ENCODE measurements at regions not wholly inside any gene's neighbourhood (a gene's known extent, or its start where the extent isn't known, plus 50 kb on each side); places are given as distances from the start of the nearest gene placed in this dataset.
A peak's percentile ranks its signal among the peaks of the same experiment; 100 is the strongest.

DNA sequence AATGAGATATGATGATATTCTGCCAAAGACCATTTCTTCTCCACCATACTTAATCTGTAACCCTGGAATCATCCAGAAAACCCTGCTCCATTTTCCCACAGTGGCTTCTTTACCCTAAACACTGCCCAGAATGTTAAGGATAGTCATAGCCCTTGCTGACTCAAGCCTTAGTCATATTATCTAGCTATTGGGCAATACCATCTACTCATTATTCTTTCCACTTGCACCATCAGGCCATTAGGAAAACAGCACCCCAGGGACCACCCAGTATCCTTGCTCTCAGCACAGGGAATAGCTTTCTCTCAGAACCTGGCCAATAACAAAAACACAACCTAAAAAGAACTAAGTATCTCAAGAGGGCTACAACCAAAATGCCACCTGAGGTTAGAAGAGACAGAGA is 445.7 kb upstream of the SLC14A2 start:
- DNase-seq: no peak

DNA sequence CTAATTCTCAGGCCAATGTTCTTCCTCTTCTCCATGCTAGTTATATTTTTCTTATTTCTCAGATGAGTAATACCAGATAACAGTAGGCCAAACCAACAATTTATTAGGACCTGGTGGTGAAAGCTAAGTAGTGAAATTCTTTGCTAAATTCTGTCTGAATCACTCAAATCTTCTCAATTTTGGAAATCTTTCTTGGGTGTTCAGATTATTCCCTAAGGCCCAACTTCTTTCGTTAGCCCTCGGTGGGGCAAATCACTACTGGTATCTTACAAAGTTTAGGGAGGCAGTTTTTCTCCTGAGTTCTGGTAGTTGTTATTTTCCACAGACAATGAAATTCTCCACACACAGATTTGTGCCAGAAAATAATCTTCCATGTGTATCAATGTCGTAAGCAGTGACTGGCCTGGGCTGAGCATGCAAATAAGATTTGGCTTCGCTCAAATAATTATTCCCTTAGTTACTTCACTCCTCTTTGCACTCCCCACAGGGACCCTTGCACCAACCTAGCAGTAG is 443.5 kb upstream of the SLC14A2 start:
- DNase-seq: no peak

DNA sequence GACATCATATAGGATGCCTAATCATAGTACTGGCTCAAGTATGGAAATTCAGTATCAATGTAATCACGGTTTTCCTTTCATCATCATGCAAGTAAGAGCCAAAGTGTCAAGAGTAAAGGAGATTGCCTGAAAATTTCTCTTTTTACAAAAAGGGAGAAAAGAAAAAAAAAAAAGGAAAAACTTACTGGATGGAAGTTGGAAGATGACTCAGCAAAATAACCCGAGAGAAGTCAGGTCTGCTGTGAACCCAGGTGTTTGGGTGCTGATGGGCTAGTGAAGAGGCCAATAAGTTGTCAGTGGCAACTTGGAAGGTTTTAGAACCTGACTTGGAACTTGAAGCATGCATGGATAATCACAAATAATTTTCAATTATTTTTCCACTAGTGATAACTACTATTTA is 441.9 kb upstream of the SLC14A2 start:
- no peak for DNase-seq

DNA sequence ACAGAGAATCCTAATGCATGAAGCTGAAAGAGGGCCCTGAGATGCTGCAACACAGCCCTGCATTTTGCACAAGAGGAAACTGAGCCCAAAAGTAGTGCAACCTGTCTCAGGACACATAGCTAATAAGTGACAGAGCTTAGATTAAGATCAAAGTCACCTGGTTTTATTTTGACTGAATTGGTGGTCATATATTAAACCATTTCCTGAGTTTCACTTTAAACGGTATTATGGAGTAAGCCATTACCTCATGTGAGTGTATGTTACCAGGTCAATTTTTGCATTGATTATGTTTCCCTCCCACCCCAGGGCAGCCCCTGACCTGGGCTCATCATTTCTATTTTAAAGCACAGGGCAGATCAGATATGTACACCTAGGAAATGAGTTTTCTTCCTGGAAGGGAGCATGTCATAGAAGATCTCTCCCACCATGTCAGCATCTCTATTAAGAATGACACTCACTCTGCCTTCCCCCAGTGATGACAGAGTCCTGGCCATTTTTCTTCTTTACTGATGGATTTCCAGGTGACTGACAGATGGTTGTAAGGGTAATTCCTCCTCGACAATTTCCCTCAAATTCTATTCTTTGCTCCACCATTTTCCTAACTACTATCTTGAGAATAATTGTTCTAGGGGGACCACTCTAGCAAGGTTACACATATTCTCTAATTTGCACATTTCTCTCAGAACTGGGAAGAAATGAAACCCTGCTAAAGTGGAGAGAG is 441.3 kb upstream of the SLC14A2 start:
- no peak for DNase-seq

DNA sequence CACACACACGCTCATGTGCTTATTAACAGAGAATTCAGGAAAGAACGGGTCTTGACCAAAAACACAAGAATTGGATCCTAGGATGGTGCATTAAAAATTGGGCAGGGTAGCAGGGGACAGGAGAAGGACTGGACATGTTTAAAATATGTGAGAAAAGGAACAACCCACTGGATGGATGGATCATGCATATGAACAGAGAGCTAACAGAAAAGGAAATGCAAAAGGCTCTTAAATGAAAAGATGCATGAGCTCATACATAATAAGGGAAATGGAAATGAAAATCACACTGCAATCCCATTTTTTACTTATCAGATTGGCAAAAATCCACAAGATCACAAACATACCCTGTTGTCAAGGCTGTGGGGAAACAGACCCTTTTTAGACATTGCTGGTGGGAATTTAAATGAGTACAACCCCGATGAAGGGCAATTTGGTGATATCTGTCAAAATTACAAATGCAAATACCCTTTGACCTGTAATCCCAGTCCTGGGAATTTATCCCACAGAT is 440.6 kb upstream of the SLC14A2 start:
- no peak for DNase-seq

DNA sequence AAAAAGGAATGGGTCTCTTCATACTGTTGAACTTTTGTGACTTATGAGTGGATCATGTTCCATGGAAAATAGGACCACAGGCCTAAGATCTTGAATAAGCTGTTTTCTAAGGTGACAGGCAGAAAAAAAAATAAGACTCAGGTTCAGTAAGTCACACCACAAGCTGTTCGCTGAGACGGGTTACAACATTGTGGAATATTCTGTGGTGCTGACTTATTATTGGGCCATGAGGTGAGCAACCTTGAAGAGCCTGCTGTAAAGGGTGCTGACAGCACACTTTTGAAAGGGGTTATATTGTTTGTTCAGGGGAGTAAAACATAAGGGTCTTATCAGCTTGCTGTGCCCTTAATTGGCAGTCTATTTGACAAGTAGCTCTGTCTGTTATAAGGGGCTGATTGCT is 439.8 kb upstream of the SLC14A2 start:
- DNase-seq: no peak

DNA sequence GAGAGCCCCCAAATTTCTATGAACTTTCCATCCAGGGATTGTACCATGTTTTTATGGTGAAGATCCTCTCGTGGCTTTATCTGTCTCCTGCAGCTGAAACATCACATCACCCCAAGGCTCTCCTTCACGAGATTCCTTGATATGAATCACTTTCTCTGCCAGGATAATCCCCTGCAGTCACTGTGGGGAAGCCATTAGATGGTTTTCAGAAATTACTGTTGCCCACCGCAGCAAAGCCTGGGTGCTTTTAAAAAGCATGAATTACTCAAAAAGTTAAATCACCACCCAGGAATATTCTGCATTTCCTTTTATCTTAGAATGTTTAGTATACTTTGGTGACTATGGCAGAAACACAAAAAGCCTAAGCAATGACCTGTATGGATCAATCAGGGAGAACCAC is 428.4 kb upstream of the SLC14A2 start:
- DNase-seq: no peak

DNA sequence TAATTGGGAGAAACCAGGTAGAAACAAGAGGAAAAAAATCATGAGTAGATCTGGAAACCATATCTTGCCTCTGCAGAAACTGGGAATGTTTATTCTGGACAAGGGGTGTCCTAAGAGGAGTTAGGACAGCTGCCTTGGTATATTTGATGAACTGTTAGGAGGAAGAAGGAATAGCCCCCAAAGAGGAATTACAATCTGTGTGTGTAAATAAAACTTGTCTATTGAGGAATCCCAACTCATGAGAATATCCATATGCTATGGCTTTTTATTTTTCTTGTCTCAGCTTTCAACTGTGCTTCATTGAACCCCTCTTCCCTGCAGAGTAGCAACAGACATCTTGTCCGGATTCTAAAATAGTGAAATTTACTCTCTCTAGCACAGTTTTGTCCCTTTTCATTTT is 423.5 kb upstream of the SLC14A2 start:
- no peak for DNase-seq

DNA sequence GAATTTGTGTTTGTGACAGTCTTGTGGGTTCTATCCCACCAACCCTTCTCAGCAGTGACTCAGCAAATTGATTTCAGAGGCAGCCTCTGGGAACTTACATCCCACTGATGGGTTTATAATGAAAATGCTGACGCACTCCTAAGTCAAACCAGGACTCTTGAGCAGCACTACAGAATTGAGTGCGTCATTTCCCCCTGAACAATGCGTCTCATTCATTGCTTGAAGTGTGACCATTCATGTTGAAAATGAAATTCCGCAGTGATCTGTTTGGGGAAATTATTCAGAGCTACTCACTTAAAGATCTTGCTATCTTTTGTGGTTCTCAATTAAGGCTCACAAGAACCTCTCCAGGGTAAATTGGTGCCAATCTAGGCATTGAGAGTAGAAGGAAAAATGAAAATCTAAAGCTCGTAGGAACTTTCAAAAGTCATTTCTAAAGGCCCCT is 417.7 kb upstream of the SLC14A2 start:
- no peak for DNase-seq

DNA sequence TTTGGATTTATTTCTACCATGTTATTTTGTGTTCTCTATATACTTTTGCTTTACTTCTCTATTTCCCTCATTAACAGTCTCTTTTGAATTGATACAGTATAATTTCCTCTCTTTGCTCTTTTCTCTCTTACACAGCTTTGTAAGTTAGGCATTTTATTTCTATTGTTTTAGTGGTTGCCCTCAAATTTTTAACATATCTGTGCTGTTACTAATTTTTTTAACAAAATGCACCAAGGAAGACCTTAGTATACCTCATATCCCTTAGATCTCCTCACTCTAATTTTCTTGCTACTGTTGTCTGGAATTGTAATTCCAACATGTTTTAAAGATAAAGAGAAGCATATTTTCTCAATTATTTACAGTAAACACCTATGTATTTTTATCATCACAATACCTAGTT is 416.8 kb upstream of the SLC14A2 start:
- DNase-seq: no peak

DNA sequence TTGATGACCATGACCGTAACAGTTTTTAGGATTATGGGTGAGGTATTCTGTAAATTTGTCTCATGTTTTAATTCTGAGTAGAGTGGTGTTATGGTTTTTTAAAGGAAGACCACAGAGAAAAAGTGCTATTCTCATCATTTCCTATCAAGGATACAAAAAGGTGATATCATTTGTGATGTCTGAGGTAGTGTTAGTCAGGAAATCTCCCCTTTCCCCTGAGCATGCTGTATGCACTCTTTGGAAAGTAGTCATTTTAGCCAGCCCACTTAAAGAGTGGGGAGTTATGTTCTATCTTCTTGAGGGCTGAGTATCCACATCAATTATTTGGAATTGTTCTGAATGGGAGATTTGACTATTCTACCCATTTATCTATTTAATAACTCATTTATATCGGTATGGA is 414.2 kb upstream of the SLC14A2 start:
- no peak for DNase-seq

DNA sequence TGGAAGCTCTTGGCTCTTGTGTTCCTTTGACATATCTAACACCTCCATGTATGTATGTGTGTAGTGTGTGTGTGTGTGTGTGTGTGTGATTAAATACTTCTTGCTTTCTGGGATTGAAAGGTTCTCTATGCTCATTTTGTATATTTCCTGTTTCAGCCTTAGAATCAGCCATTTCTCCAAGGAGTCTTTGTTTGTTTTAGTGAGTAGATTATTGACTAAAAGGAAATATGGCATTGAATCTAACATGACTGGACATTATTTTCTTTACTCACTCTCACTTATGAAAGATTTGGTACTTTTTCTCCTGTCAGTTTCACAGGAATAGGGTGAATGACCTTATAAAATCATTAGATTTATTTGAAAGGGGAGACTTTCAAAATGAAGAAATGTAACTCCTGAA is 413.8 kb upstream of the SLC14A2 start:
- no peak for DNase-seq

DNA sequence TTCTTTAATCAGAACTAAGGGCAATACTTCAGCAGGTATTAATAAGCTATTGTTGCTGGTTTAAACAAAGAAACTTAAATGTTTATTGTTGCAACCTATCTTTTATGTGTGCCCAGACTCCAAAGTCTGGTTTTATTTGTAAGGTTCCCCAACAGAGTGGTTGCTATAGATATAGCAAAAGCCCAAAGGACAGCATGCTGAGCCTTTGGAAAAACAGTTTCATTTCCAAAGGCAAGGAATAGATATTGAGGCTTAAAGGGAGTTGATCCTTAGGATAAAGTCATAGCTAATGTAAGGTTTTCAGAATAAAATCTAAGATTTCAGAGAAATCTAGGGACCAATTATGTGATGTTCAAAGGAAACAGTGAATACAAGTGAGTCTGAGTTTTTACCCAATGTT is 413.2 kb upstream of the SLC14A2 start:
- DNase-seq: no peak

DNA sequence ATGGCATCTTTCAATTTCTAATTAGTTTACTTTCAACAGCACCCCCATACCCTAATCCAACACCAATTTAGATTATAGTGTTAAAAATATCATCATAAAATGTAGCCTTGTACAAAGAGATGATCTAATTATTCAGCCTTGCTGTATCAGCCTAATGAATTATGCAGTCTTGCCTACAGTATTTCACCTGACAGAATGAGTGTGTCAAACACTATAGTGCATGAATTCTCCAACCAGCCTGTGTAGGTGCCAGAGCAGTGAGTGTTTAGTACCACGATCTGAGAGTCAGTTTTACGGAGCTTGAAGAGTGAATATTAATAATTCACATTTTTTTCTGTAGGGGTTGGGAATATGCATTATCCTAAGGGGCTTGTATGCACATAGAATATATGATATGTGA is 411.6 kb upstream of the SLC14A2 start:
- no peak for DNase-seq

DNA sequence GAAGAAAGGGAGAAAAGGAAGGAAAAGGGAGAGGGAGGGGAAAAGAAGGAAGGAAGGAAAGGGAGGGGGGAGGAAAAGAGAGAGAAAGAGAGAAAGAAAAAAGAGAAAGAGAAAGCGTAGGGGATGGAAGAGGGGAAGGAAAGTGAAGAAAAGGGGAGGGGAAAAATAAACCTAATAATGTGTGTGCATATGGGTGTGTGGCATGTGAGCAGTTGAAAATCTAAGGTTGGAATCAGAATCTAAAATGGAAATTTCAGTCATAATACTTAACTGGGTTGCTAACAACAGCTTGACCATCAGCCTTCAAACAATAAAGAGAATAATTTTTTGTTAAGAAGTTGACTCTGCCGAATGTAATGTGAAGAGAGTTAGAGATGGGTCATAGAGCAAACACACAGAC is 407.9 kb upstream of the SLC14A2 start:
- no peak for DNase-seq

DNA sequence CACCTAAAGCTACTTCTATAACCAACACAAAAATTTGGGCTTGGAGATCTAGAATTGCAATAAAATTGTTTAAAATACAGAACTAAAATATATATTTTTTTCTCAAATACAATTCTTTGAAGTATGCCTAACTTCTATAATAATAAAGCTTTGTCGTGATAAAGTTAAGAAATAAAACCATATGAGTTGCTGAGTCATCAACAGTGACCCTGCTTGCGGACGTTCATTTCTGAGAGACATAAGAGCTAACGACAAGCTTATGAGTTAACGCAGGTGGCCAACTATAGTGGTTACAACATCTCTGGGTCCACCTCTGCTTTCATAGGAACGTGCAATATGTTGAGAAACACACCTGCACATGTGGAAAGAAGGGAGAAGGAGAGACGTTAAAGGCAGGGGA is 407.1 kb upstream of the SLC14A2 start:
- no peak for DNase-seq

DNA sequence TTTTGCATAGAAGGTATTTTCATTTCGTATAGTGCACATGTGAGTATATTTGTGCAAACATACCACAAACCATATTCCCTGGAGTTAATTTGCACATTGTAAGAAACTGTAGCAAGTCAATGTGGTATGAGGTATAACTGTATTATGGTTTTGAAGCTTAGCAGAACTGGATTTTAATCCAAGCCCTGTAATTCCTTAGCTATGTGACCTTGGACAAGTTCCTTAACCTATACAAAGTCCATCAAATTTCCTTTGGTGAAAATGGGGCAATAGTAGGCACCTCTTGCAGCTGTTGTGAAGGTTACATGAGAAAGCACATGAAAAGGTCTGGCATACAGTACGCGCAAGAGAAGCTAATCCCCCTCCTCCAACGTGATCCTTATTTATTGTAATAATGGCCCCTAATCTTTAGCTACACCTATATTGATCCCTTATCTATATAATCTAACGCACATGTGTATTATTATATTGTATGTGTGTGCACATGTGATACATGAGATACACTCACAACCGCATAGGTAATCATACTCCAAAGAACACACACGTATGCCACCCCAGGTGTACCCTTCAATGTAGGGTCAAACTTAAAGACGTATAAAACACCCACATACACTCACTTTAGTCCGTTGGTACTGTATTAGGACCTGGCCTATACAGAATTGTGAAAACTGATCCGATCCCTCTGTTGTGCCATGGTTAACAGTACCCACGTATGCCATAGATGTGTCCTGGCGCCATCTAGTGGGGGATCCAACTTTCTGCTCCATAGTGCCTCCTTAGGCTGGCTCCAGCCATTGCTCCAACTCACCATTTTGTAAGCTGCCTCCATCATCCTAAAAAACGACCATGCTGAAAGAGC is 402.9 kb upstream of the SLC14A2 start:
- DNase-seq: peak; percentile 44

DNA sequence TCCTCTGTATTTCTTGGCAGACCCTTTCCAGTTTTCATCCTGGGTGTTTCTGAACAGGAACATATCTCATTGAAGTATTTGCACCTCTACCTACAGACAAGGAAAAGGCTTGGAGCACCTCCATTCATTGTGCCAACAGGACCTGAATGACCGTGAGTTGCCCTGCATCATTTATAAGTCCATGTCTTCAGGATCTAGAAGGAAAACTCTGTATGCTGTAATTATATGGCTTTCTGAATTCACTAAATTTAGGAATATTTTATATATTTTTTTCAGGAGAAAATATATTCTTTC is 402.3 kb upstream of the SLC14A2 start:
- DNase-seq: no peak

DNA sequence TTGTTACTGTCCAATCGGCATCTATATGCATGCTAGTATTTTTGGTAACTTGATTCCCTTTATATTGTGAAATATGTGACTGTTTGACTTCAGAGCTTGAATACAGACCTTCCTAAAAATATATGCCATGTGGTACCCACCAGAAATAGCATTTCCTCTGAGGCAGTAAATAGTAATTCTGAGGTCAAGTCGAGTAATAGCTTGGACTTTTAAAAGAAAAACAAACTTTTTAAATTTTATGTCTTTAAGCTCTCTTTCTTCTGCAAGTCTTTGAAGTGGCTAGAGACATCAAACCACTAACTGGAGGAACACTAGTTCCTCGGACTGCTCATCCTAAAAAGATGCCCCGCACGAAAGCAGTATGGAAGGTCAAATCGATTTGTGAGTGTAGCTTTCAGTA is 396.8 kb upstream of the SLC14A2 start:
- DNase-seq: no peak

DNA sequence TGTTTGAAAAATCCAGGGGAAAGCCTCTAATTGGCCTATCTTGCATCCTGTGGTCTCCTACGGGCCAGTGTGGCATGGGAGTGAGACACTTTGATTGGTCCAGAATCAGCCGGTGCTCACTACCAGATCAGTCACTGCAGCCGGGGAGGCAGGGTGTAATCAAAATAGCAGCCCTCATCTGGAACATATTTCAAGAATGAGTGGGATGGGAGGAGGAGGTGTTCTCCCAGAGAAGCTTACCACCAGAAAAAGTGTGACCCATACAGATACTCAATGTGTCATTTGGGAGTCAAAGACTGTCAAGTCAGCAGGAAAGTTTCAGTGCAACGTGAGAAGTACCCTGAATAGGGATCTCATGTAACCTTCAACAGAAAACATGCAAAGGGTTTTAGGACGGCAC is 393.9 kb upstream of the SLC14A2 start:
- no peak for DNase-seq

DNA sequence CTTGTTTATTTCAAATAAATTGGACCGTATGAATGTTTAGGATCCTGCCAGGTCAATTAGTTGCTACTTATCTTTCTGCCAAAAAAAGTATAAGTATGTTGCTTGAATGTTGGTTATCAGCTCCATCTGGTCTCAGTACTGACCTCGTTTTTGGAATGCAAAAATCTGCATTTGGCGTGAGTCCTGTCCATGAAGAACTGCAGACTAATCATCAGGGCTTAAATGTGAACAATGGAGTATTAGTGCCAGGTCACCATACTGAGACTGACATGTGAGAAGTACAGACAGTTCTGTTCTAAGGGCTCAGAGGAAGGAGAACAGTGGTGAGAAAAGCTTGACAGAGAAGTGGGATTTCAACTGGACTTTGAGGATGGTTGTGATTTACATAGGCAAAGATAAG is 393.1 kb upstream of the SLC14A2 start:
- DNase-seq: no peak

DNA sequence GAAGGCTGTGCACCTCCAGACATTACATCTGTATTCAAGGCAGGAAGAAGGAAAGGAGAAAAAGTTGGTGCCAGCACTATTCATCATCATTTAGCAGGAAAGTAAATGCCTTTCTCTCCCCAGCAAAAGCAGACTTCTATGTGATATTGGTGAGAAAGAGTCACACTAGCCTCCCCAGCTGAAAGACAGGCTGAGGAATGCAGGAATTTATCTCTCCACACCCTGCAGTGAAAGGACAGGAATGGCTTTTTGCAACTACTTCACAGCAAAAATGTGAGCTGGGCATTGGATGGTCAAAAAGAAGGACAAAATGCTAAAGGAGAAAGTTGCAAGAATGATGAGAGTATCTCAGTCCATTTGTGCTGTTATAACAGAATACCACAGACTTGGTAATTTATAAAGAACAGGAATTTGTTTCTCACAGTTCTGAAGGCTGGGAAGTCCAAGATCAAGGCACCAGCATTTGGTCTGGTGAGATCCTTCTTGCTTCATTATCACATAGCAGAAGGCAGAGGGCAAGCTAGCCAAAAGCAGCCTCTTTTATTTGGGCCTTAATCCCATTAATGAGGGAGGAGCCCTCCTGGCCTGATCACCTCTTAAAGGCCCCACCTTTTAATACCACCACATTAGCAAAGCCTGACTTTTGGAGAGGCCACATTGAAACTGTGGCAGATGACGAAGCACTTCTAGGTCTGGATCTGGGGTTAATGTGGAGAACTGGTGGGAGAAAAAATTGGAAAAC is 388.1 kb upstream of the SLC14A2 start:
- DNase-seq: no peak

DNA sequence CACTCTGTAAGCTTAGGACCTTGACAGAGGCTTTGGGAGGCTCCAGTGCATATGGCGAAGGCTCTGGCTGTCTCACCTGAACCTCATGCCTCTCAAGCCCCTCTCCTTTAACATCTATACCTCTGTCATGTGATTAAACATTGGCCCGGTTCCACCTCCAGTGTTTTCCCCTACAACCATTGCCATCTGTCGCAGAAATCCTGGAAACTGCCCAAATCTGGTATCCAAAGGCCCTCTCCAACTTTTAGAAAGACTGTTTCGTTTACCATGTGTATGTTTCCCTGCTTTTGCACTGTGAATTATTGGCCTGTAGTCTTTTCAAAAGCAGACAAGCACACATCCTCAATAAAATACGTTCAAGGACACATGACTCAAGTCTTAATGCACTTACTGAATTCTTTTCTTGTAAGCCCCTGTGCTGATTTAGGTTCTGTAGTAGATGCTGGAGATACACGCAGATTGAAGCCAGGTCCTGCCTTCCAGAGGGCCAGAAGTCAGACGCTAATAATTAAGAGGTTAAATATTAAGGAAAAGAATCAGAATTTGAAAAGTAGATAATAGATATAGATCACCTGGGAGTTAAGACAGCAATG is 386.4 kb upstream of the SLC14A2 start:
- DNase-seq: no peak
